Endothelial cell of hepatic sinusoid (primary cell): ENCODE measurements at regions not wholly inside any gene's neighbourhood (a gene's known extent, or its start where the extent isn't known, plus 50 kb on each side); places are given as distances from the start of the nearest gene placed in this dataset.

ENCODE experiments used
- in situ Hi-C: cut with HindIII; loops from 2 replicates; pipeline ENCODE4 v1.10.0; 2017; ENCODE audit warnings: low sequenced_read_pairs

GRCh38 chr6:2469428-2469827, 224.0 kb upstream of the GMDS start:
- in situ Hi-C loops: no loop called here

- in situ Hi-C loops: no loop called here
Measured at GRCh38 chr6:2468601-2468955, 223.2 kb upstream of the GMDS start.

GRCh38 chr6:2467929-2468600, 222.7 kb upstream of the GMDS start:
- in situ Hi-C loops: no loop called here

GRCh38 chr6:2465336-2465735, 219.9 kb upstream of the GMDS start:
- in situ Hi-C loops: no loop called here

- in situ Hi-C loops: no loop called here
Measured at GRCh38 chr6:2464641-2465040, 219.2 kb upstream of the GMDS start.

- in situ Hi-C loops: no loop called here
Measured at GRCh38 chr6:2462831-2463230, 217.4 kb upstream of the GMDS start.

- in situ Hi-C loops: no loop called here
Measured at GRCh38 chr6:2460216-2460745, 214.9 kb upstream of the GMDS start.

- in situ Hi-C loops: no loop called here
Measured at GRCh38 chr6:2454180-2454579, 208.8 kb upstream of the GMDS start.

- in situ Hi-C loops: no loop called here
Measured at GRCh38 chr6:2450546-2450945, 205.1 kb upstream of the GMDS start.

- in situ Hi-C loops: no loop called here
Measured at GRCh38 chr6:2449572-2449940, 204.2 kb upstream of the GMDS start.

GRCh38 chr6:2448826-2449571, 203.6 kb upstream of the GMDS start:
- in situ Hi-C loops: no loop called here

- in situ Hi-C loops: no loop called here
Measured at GRCh38 chr6:2447931-2448330, 202.5 kb upstream of the GMDS start.

GRCh38 chr6:2447318-2447920, 202.0 kb upstream of the GMDS start:
- in situ Hi-C loops: no loop called here

GRCh38 chr6:2441601-2442475, 196.4 kb upstream of the GMDS start:
- in situ Hi-C loops: no loop called here

GRCh38 chr6:2440516-2440915, 195.1 kb upstream of the GMDS start:
- in situ Hi-C loops: no loop called here

GRCh38 chr6:2439632-2440031, 194.2 kb upstream of the GMDS start:
- in situ Hi-C loops: loop anchor here (5.0 kb wide), 1 partner anchor 47 kb away; no protein-coding TSS in a partner anchor

GRCh38 chr6:2439082-2439481, 193.7 kb upstream of the GMDS start:
- in situ Hi-C loops: loop anchor here (5.0 kb wide), 1 partner anchor 47 kb away; no protein-coding TSS in a partner anchor

GRCh38 chr6:2436410-2437154, 191.2 kb upstream of the GMDS start:
- in situ Hi-C loops: loop anchor here (5.0 kb wide), 1 partner anchor 44 kb away; no protein-coding TSS in a partner anchor

- in situ Hi-C loops: loop anchor here (5.0 kb wide), 1 partner anchor 43 kb away; no protein-coding TSS in a partner anchor
Measured at GRCh38 chr6:2435323-2435722, 189.9 kb upstream of the GMDS start.

- in situ Hi-C loops: loop anchor here (5.0 kb wide), 1 partner anchor 43 kb away; no protein-coding TSS in a partner anchor
Measured at GRCh38 chr6:2434912-2435311, 189.5 kb upstream of the GMDS start.
